ENCODE measurements at regions not wholly inside any gene's neighbourhood (a gene's known extent, or its start where the extent isn't known, plus 50 kb on each side); places are given as distances from the start of the nearest gene placed in this dataset.
"Not testable (repeated sequence)": the region's sequence is repeated elsewhere in the genome, so short reads cannot be mapped to it uniquely, and the experiment has no call there.

DNA sequence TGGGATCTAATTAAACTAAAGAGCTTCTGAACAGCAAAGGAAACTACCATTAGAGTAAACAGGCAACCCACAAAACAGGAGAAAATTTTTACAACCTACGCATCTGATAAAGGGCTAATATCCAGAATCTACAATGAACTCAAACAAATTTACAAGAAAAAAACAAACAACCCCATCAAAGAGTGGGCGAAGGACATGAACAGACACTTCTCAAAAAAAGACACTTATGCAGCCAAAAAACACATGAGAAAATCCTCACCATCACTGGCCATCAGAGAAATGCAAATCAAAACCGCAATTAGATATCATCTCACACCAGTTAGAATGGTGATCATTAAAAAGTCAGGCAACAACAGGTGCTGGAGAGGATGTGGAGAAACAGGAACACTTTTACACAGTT is 170.9 kb downstream of the JRKL start:
- TF ChIP-seq, protein P1, sequence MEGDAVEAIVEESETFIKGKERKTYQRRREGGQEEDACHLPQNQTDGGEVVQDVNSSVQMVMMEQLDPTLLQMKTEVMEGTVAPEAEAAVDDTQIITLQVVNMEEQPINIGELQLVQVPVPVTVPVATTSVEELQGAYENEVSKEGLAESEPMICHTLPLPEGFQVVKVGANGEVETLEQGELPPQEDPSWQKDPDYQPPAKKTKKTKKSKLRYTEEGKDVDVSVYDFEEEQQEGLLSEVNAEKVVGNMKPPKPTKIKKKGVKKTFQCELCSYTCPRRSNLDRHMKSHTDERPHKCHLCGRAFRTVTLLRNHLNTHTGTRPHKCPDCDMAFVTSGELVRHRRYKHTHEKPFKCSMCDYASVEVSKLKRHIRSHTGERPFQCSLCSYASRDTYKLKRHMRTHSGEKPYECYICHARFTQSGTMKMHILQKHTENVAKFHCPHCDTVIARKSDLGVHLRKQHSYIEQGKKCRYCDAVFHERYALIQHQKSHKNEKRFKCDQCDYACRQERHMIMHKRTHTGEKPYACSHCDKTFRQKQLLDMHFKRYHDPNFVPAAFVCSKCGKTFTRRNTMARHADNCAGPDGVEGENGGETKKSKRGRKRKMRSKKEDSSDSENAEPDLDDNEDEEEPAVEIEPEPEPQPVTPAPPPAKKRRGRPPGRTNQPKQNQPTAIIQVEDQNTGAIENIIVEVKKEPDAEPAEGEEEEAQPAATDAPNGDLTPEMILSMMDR (IDR thresholded peaks at IDR 0.05), result not testable (repeated sequence)
- TF ChIP-seq POLR2AphosphoS5, POLR2A (IDR thresholded peaks at IDR 0.05): not testable (repeated sequence)

Data from breast epithelium (tissue), 3 donors.